NB4 (cell line): ENCODE measurements at regions not wholly inside any gene's neighbourhood (a gene's known extent, or its start where the extent isn't known, plus 50 kb on each side); places are given as distances from the start of the nearest gene placed in this dataset.

Experiments
- POLR2A ChIP-seq: IDR thresholded peaks from 2 replicates; pipeline ENCODE4 v1.6.1; 2011; ENCODE audit warnings: mild to moderate bottlenecking; ENCODE audit not compliant: insufficient read length; ENCODE audit errors: extremely low read depth
- TF ChIP-seq, protein P1 (sequence below): IDR thresholded peaks from one replicate; pipeline ENCODE4 v1.5.1; 2012; ENCODE audit warnings: low read depth, low read length
- TF ChIP-seq, protein P2 (sequence below): IDR thresholded peaks from 2 replicates; pipeline ENCODE4 v1.6.1; 2011; ENCODE audit warnings: low read depth, low read length

DNA sequence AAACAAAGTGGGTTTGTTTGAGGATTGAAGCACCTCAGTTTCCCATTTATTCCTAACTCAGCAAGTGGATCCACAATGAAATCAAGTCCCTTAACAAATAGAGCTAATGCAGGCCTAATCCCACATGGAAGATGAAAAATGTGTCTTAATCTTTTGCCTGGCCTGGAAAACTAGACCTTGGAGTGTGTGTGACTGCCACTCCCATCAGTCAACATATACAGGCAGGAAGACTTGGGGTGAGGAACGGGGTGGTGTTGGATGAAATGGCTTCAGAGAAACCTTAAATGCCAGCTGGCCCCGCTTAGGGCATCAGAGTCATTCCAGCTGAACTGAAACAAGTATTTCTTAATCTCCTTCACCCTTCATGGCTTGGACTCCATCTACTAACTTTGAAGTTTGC is 269.5 kb downstream of the MAF start:
- TF ChIP-seq, protein P1, sequence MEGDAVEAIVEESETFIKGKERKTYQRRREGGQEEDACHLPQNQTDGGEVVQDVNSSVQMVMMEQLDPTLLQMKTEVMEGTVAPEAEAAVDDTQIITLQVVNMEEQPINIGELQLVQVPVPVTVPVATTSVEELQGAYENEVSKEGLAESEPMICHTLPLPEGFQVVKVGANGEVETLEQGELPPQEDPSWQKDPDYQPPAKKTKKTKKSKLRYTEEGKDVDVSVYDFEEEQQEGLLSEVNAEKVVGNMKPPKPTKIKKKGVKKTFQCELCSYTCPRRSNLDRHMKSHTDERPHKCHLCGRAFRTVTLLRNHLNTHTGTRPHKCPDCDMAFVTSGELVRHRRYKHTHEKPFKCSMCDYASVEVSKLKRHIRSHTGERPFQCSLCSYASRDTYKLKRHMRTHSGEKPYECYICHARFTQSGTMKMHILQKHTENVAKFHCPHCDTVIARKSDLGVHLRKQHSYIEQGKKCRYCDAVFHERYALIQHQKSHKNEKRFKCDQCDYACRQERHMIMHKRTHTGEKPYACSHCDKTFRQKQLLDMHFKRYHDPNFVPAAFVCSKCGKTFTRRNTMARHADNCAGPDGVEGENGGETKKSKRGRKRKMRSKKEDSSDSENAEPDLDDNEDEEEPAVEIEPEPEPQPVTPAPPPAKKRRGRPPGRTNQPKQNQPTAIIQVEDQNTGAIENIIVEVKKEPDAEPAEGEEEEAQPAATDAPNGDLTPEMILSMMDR = no peak
- TF ChIP-seq POLR2A = no peak
- TF ChIP-seq, protein P2, sequence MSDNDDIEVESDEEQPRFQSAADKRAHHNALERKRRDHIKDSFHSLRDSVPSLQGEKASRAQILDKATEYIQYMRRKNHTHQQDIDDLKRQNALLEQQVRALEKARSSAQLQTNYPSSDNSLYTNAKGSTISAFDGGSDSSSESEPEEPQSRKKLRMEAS = no peak
